ENCODE measurements at regions not wholly inside any gene's neighbourhood (a gene's known extent, or its start where the extent isn't known, plus 50 kb on each side); places are given as distances from the start of the nearest gene placed in this dataset.

DNA sequence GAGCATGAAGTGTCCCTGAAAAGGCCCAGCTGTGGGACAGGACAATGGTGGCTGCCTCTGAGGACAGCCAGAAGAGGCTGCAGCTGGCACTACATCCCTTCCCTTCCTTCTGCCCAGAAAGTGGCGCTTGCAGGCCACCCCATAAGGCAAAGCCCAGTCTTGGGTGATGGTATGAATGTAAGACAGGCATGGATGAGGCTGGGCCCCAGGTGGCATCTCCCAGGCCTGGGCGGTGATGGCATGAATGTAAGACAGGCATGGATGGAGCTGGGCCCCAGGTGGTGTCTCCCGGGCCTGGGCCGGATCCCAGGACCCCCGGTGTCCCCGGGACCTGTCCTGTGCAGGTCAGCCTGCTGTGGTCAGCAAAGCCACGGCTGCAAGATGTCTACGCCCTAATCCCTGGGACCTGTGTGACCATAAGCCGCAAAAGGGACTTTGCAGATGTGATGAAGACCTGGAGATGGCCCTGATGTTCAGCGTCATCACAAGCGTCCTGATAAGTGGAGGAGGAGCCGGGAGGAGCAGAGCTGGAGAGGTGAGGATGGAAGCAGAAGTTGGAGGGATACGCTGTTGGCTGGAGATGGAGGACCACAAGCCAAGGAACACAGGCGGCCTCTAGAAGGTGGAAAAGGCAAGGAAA is 181.1 kb downstream of the CTTN start (continued):
- TF ChIP-seq, protein P1, sequence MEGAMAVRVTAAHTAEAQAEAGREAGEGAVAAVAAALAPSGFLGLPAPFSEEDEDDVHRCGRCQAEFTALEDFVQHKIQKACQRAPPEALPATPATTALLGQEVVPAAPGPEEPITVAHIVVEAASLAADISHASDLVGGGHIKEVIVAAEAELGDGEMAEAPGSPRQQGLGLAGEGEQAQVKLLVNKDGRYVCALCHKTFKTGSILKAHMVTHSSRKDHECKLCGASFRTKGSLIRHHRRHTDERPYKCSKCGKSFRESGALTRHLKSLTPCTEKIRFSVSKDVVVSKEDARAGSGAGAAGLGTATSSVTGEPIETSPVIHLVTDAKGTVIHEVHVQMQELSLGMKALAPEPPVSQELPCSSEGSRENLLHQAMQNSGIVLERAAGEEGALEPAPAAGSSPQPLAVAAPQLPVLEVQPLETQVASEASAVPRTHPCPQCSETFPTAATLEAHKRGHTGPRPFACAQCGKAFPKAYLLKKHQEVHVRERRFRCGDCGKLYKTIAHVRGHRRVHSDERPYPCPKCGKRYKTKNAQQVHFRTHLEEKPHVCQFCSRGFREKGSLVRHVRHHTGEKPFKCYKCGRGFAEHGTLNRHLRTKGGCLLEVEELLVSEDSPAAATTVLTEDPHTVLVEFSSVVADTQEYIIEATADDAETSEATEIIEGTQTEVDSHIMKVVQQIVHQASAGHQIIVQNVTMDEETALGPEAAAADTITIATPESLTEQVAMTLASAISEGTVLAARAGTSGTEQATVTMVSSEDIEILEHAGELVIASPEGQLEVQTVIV (CRISPR knock-in tag; IDR thresholded peaks at IDR 0.05; ENCODE audit: borderline replicate concordance): no peak
- TF ChIP-seq SRSF1 (IDR thresholded peaks at IDR 0.05; ENCODE audit: low read depth, low read length) (no peak), ETS2 (tag; IDR thresholded peaks at IDR 0.05; ENCODE audit: borderline replicate concordance, poor library complexity, severe bottlenecking) (no peak), RFX1 (IDR thresholded peaks at IDR 0.05) (no peak)
- TF ChIP-seq, protein P2, sequence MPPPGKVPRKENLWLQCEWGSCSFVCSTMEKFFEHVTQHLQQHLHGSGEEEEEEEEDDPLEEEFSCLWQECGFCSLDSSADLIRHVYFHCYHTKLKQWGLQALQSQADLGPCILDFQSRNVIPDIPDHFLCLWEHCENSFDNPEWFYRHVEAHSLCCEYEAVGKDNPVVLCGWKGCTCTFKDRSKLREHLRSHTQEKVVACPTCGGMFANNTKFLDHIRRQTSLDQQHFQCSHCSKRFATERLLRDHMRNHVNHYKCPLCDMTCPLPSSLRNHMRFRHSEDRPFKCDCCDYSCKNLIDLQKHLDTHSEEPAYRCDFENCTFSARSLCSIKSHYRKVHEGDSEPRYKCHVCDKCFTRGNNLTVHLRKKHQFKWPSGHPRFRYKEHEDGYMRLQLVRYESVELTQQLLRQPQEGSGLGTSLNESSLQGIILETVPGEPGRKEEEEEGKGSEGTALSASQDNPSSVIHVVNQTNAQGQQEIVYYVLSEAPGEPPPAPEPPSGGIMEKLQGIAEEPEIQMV (tag; conservative IDR thresholded peaks at IDR 0.05; ENCODE audit: low read depth): no peak

All from K562 (cell line).